Fibroblast of gingiva (primary cell): ENCODE measurements at regions not wholly inside any gene's neighbourhood (a gene's known extent, or its start where the extent isn't known, plus 50 kb on each side); places are given as distances from the start of the nearest gene placed in this dataset.
"Not testable (repeated sequence)": the region's sequence is repeated elsewhere in the genome, so short reads cannot be mapped to it uniquely, and the experiment has no call there.

ENCODE experiments used
- DNase-seq: peaks from one replicate; pipeline ENCODE4 v3.0.0-alpha.2; 2011; ENCODE audit warnings: low read depth

GRCh38 chrX:55813150-55813549, 95.6 kb downstream of the RRAGB start:
- DNase-seq: no peak

GRCh38 chrX:55815546-55815945, 98.0 kb downstream of the RRAGB start:
- no peak for DNase-seq

- DNase-seq: no peak
Observed at GRCh38 chrX:55816023-55816422, 98.5 kb downstream of the RRAGB start.

GRCh38 chrX:55818673-55819375, 101.3 kb downstream of the RRAGB start:
- DNase-seq: no peak

- no peak for DNase-seq
Observed at GRCh38 chrX:55839485-55839884, 121.9 kb downstream of the RRAGB start.

GRCh38 chrX:55841962-55842752, 124.6 kb downstream of the RRAGB start:
- DNase-seq: no peak

GRCh38 chrX:55866779-55867178, 149.2 kb downstream of the RRAGB start:
- not testable (repeated sequence) for DNase-seq

GRCh38 chrX:55867181-55867651, 149.7 kb downstream of the RRAGB start:
- peak; percentile 1 for DNase-seq

- DNase-seq: no peak
Observed at GRCh38 chrX:55867708-55868107, 150.2 kb downstream of the RRAGB start.

GRCh38 chrX:55874807-55875206, 157.3 kb downstream of the RRAGB start:
- no peak for DNase-seq

- DNase-seq: not testable (repeated sequence)
Observed at GRCh38 chrX:55883541-55883940, 166.0 kb downstream of the RRAGB start.

- peak; percentile 1 for DNase-seq
Observed at GRCh38 chrX:55907968-55908607, 190.5 kb downstream of the RRAGB start.

- no peak for DNase-seq
Observed at GRCh38 chrX:55908661-55909212, 191.2 kb downstream of the RRAGB start.

GRCh38 chrX:55919367-55920221, 202.0 kb downstream of the RRAGB start:
- DNase-seq: no peak

GRCh38 chrX:55924574-55924973, 207.0 kb downstream of the RRAGB start:
- DNase-seq: no peak

- not testable (repeated sequence) for DNase-seq
Observed at GRCh38 chrX:55928529-55928928, 211.0 kb downstream of the RRAGB start.
